HEK293 (cell line): ENCODE measurements at regions not wholly inside any gene's neighbourhood (a gene's known extent, or its start where the extent isn't known, plus 50 kb on each side); places are given as distances from the start of the nearest gene placed in this dataset.

ENCODE experiments used
- CTCF ChIA-PET: fragments of 350-600 bp; formaldehyde crosslinking; extraction: SDS; loops from one replicate; lab custom pipeline; 2021; ENCODE audit warnings: antibody characterized with exemption; lab: Yijun Ruan, JAX
- POLR2A ChIA-PET: fragments of 300-600 bp; formaldehyde crosslinking; extraction: SDS; loops from one replicate; lab custom pipeline; 2020; ENCODE audit warnings: antibody characterized with exemption, inconsistent platforms; lab: Yijun Ruan, JAX
- H3K27ac ChIP-seq: fragments of 200-500 bp; sonication (Bioruptor generic); 2 replicates; pipeline ENCODE4 v1.5.1; 2014; ENCODE audit warnings: low read depth, low read length, control low read depth, inconsistent platforms; ENCODE audit errors: extremely low read depth
- H3K36me3 ChIP-seq, 2 experiments: fragments of 200-500 bp in 1 of 2; sonication (Bioruptor generic) in 1 of 2; 1 replicate in 1 of 2; 2 replicates in 1 of 2; pipeline ENCODE4 v1.5.1; 2014 to 2017; ENCODE audit warnings: inconsistent platforms in 2 of 2, low read length in 2 of 2; ENCODE audit not compliant: control insufficient read depth in 2 of 2, insufficient read depth in 1 of 2
- H3K4me1 ChIP-seq: fragments of 200-500 bp; sonication (Bioruptor generic); 2 replicates; pipeline ENCODE4 v1.5.1; 2014; ENCODE audit warnings: mild to moderate bottlenecking, low read length, inconsistent platforms; ENCODE audit not compliant: control insufficient read depth, insufficient read depth
- H3K4me3 ChIP-seq: 2 replicates; pipeline ENCODE4 v1.5.1; 2011; ENCODE audit warnings: low read depth, mild to moderate bottlenecking, control low read depth, low read length, moderate library complexity
- H3K9me3 ChIP-seq: fragments of 200-500 bp; sonication (Bioruptor generic); 2 replicates; pipeline ENCODE4 v1.5.1; 2014; ENCODE audit warnings: low read depth, low read length, inconsistent platforms; ENCODE audit not compliant: control insufficient read depth, insufficient read depth
- BCL11A ChIP-seq: fragments of 450-650 bp; formaldehyde crosslinking; IDR thresholded peaks from 2 replicates; pipeline ENCODE4 v1.5.1; 2016; ENCODE audit warnings: low read depth, missing biosample characterization, missing genetic modification characterization
- GFI1B ChIP-seq: fragments of 450-650 bp; formaldehyde crosslinking; IDR thresholded peaks from 2 replicates; pipeline ENCODE4 v1.5.1; 2016; ENCODE audit warnings: missing biosample characterization, missing genetic modification characterization
- SCRT2 ChIP-seq: fragments of 450-650 bp; formaldehyde crosslinking; IDR thresholded peaks from 2 replicates; pipeline ENCODE4 v1.5.1; 2016; ENCODE audit warnings: missing biosample characterization, missing genetic modification characterization
- ZBTB7A ChIP-seq: fragments of 450-650 bp; formaldehyde crosslinking; IDR thresholded peaks from 2 replicates; pipeline ENCODE4 v1.5.1; 2016; ENCODE audit warnings: low read depth, missing biosample characterization, missing genetic modification characterization
- ZNF121 ChIP-seq: fragments of 450-650 bp; formaldehyde crosslinking; IDR thresholded peaks from 2 replicates; pipeline ENCODE4 v1.5.1; 2016; ENCODE audit warnings: missing biosample characterization, missing genetic modification characterization
- ZNF169 ChIP-seq: fragments of 450-650 bp; formaldehyde crosslinking; IDR thresholded peaks from 2 replicates; pipeline ENCODE4 v1.5.1; 2016; ENCODE audit warnings: missing biosample characterization, missing genetic modification characterization
- ZNF37A ChIP-seq: fragments of 450-650 bp; IDR thresholded peaks from 2 replicates; pipeline ENCODE4 v1.5.1; 2018; ENCODE audit warnings: missing biosample characterization, missing genetic modification characterization
- ZNF501 ChIP-seq: fragments of 450-650 bp; formaldehyde crosslinking; IDR thresholded peaks from 2 replicates; pipeline ENCODE4 v1.5.1; 2016; ENCODE audit warnings: missing biosample characterization, missing genetic modification characterization
- ZNF549 ChIP-seq: fragments of 450-650 bp; IDR thresholded peaks from 2 replicates; pipeline ENCODE4 v1.5.1; 2018; ENCODE audit warnings: missing biosample characterization, missing genetic modification characterization, mild to moderate bottlenecking, inconsistent platforms, moderate library complexity
- ZNF558 ChIP-seq: fragments of 450-650 bp; formaldehyde crosslinking; IDR thresholded peaks from 2 replicates; pipeline ENCODE4 v1.5.1; 2016; ENCODE audit warnings: missing biosample characterization, missing genetic modification characterization
- ZNF585B ChIP-seq: fragments of 450-650 bp; formaldehyde crosslinking; IDR thresholded peaks from 2 replicates; pipeline ENCODE4 v1.5.1; 2016; ENCODE audit warnings: missing biosample characterization, missing genetic modification characterization
- ZNF701 ChIP-seq: fragments of 450-650 bp; formaldehyde crosslinking; IDR thresholded peaks from 2 replicates; pipeline ENCODE4 v1.5.1; 2016; ENCODE audit warnings: missing biosample characterization, missing genetic modification characterization
- TF ChIP-seq, protein P1 (sequence below): fragments of 450-650 bp; formaldehyde crosslinking; conservative IDR thresholded peaks from 2 replicates; pipeline ENCODE4 v1.5.1; 2016; ENCODE audit warnings: low read depth, missing biosample characterization, missing genetic modification characterization
- TF ChIP-seq, protein P2 (sequence below): fragments of 450-650 bp; formaldehyde crosslinking; IDR thresholded peaks from 2 replicates; pipeline ENCODE4 v1.5.1; 2016; ENCODE audit warnings: missing biosample characterization, missing genetic modification characterization
- TF ChIP-seq, protein P3 (sequence below): fragments of 450-650 bp; formaldehyde crosslinking; IDR thresholded peaks from 2 replicates; pipeline ENCODE4 v1.5.1; 2016; ENCODE audit warnings: missing biosample characterization, missing genetic modification characterization
- TF ChIP-seq, protein P4 (sequence below): fragments of 450-650 bp; formaldehyde crosslinking; IDR thresholded peaks from 2 replicates; pipeline ENCODE4 v1.5.1; 2017; ENCODE audit warnings: missing biosample characterization, missing genetic modification characterization
- TF ChIP-seq, protein P5 (sequence below): fragments of 450-650 bp; formaldehyde crosslinking; IDR thresholded peaks from 2 replicates; pipeline ENCODE4 v1.5.1; 2017; ENCODE audit warnings: missing biosample characterization, missing genetic modification characterization

DNA sequence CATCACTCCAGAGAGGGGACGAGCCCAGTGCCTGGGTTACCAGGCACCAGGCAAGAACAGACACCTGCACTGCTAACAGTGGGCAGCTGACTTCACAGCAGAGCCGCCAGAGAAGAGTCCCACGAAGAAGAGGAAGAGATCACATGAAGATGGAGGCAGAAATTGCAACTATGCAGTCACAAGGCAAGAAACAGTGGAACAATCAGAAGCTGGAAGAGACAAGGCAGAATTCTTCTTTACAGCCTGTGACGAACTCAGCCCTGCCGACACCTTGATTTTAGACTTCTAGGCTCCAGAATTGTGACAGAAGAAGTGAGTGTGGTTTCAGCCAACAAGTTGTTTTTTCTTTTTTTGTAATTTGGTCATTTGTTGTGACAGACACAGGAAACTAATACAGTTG, 59.2 kb downstream of the IL12A start:
- H3K4me3 ChIP-seq: no peak overlapping the region
- H3K9me3 ChIP-seq: no peaks in the 10 kb centered on the region
- ChIA-PET POLR2A (no interaction called here), CTCF (no interaction called here)
- TF ChIP-seq, protein P1, sequence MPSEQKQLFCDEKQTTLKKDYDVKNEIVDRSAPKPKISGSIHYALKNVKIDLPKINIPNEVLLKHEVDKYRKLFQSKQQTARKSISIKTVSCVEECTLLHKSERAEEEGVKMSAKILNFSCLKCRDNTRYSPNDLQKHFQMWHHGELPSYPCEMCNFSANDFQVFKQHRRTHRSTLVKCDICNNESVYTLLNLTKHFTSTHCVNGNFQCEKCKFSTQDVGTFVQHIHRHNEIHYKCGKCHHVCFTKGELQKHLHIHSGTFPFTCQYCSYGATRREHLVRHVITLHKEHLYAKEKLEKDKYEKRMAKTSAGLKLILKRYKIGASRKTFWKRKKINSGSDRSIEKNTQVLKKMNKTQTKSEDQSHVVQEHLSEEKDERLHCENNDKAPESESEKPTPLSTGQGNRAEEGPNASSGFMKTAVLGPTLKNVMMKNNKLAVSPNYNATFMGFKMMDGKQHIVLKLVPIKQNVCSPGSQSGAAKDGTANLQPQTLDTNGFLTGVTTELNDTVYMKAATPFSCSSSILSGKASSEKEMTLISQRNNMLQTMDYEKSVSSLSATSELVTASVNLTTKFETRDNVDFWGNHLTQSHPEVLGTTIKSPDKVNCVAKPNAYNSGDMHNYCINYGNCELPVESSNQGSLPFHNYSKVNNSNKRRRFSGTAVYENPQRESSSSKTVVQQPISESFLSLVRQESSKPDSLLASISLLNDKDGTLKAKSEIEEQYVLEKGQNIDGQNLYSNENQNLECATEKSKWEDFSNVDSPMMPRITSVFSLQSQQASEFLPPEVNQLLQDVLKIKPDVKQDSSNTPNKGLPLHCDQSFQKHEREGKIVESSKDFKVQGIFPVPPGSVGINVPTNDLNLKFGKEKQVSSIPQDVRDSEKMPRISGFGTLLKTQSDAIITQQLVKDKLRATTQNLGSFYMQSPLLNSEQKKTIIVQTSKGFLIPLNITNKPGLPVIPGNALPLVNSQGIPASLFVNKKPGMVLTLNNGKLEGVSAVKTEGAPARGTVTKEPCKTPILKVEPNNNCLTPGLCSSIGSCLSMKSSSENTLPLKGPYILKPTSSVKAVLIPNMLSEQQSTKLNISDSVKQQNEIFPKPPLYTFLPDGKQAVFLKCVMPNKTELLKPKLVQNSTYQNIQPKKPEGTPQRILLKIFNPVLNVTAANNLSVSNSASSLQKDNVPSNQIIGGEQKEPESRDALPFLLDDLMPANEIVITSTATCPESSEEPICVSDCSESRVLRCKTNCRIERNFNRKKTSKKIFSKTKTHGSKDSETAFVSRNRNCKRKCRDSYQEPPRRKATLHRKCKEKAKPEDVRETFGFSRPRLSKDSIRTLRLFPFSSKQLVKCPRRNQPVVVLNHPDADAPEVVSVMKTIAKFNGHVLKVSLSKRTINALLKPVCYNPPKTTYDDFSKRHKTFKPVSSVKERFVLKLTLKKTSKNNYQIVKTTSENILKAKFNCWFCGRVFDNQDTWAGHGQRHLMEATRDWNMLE (tag by site-specific recombination): no peak
- TF ChIP-seq ZNF549 (tag by site-specific recombination) (no peak), ZBTB7A (tag by site-specific recombination) (no peak), ZNF558 (no peak), ZNF121 (tag by site-specific recombination) (no peak), BCL11A (no peak), ZNF169 (tag by site-specific recombination) (no peak), ZNF37A (tag by site-specific recombination) (no peak), SCRT2 (tag by site-specific recombination) (no peak), GFI1B (no peak), ZNF501 (tag by site-specific recombination) (no peak), ZNF585B (tag by site-specific recombination) (no peak), ZNF701 (tag by site-specific recombination) (no peak)
- TF ChIP-seq, protein P2, sequence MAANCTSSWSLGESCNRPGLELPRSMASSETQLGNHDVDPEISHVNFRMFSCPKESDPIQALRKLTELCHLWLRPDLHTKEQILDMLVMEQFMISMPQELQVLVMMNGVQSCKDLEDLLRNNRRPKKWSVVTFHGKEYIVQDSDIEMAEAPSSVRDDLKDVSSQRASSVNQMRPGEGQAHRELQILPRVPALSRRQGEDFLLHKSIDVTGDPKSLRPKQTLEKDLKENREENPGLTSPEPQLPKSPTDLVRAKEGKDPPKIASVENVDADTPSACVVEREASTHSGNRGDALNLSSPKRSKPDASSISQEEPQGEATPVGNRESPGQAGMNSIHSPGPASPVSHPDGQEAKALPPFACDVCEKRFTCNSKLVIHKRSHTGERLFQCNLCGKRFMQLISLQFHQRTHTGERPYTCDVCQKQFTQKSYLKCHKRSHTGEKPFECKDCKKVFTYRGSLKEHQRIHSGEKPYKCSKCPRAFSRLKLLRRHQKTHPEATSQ (tag by site-specific recombination): no peak
- TF ChIP-seq, protein P3, sequence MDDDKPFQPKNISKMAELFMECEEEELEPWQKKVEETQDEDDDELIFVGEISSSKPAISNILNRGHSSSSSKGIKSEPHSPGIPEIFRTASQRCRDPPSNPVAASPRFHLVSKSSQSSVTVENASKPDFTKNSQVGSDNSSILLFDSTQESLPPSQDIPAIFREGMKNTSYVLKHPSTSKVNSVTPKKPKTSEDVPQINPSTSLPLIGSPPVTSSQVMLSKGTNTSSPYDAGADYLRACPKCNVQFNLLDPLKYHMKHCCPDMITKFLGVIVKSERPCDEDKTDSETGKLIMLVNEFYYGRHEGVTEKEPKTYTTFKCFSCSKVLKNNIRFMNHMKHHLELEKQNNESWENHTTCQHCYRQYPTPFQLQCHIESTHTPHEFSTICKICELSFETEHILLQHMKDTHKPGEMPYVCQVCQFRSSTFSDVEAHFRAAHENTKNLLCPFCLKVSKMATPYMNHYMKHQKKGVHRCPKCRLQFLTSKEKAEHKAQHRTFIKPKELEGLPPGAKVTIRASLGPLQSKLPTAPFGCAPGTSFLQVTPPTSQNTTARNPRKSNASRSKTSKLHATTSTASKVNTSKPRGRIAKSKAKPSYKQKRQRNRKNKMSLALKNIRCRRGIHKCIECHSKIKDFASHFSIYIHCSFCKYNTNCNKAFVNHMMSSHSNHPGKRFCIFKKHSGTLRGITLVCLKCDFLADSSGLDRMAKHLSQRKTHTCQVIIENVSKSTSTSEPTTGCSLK (tag by site-specific recombination): no peak
- TF ChIP-seq, protein P4, sequence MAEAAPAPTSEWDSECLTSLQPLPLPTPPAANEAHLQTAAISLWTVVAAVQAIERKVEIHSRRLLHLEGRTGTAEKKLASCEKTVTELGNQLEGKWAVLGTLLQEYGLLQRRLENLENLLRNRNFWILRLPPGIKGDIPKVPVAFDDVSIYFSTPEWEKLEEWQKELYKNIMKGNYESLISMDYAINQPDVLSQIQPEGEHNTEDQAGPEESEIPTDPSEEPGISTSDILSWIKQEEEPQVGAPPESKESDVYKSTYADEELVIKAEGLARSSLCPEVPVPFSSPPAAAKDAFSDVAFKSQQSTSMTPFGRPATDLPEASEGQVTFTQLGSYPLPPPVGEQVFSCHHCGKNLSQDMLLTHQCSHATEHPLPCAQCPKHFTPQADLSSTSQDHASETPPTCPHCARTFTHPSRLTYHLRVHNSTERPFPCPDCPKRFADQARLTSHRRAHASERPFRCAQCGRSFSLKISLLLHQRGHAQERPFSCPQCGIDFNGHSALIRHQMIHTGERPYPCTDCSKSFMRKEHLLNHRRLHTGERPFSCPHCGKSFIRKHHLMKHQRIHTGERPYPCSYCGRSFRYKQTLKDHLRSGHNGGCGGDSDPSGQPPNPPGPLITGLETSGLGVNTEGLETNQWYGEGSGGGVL (tag by site-specific recombination): no peak
- TF ChIP-seq, protein P5, sequence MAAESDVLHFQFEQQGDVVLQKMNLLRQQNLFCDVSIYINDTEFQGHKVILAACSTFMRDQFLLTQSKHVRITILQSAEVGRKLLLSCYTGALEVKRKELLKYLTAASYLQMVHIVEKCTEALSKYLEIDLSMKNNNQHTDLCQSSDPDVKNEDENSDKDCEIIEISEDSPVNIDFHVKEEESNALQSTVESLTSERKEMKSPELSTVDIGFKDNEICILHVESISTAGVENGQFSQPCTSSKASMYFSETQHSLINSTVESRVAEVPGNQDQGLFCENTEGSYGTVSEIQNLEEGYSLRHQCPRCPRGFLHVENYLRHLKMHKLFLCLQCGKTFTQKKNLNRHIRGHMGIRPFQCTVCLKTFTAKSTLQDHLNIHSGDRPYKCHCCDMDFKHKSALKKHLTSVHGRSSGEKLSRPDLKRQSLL (tag by site-specific recombination): no peak
- H3K27ac ChIP-seq: no peak overlapping the region
- no peaks in the 10 kb centered on the region for H3K36me3 ChIP-seq
- no peaks in the 10 kb centered on the region for H3K4me1 ChIP-seq
